Retinal pigment epithelial cell (primary cell): ENCODE measurements at regions not wholly inside any gene's neighbourhood (a gene's known extent, or its start where the extent isn't known, plus 50 kb on each side); places are given as distances from the start of the nearest gene placed in this dataset.

Experiments used
- DNase-seq: peaks from one replicate; pipeline ENCODE4 v3.0.0-alpha.2; 2010; ENCODE audit warnings: low read depth
- H3K4me3 ChIP-seq: 2 replicates; pipeline ENCODE4 v1.5.1; 2011; ENCODE audit warnings: mild to moderate bottlenecking, low read length, control low read depth, moderate library complexity
- CTCF ChIP-seq: conservative IDR thresholded peaks from 2 replicates; pipeline ENCODE4 v1.5.1; 2011; ENCODE audit warnings: low read depth, low read length, control low read depth, inconsistent platforms

DNA sequence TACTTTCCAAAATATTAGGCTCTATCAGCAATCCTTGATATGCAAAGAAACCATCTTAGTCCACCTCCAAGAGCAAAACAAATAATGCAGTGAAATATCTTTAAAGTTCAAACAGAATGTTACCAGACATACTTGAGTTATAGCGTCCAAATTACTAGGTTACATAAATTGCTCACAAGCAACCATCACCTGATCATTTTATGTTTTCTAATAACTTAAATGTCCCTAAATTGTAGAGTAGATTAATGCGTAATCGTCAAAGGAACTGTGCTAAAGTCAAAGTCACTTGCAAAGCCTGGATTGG lies 350.6 kb upstream of the ARGLU1 start:
- no peak overlapping the region for H3K4me3 ChIP-seq
- DNase-seq: no peak
- TF ChIP-seq CTCF: no peak

GRCh38 chr13:106917673-106918556 lies 350.0 kb upstream of the ARGLU1 start:
- H3K4me3 ChIP-seq: peak overlapping the region; percentile 68
- TF ChIP-seq CTCF: peak; percentile 95
- no peak for DNase-seq

GRCh38 chr13:106917024-106917571 lies 349.2 kb upstream of the ARGLU1 start:
- H3K4me3 ChIP-seq: no peak overlapping the region
- DNase-seq: no peak

GRCh38 chr13:106916329-106916976 lies 348.5 kb upstream of the ARGLU1 start:
- H3K4me3 ChIP-seq: no peak overlapping the region
- DNase-seq: no peak
- TF ChIP-seq CTCF: no peak

More at GRCh38 chr13:106917024-106917571, 349.2 kb upstream of the ARGLU1 start:
- no peak for TF ChIP-seq CTCF

DNA sequence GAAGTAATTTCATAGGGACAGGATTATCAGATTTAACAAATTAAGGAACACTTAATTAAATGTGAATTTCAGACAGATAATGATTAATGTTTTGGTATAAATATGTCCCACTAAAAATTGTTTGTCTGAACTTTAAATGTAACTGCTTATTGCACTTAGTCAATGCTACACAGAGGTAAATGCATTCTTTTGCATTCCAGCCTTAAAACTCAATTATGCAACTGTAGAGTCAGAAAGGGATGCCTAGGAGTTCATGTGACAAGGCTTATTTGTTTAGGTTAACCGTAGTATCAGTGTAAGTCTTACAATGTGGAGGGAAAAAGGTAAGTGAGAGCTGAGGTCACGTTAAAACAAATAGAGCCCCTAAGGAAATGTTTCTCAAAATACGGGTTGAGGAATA lies 347.2 kb upstream of the ARGLU1 start:
- DNase-seq: no peak
- no peak for TF ChIP-seq CTCF
- H3K4me3 ChIP-seq: no peak overlapping the region

DNA sequence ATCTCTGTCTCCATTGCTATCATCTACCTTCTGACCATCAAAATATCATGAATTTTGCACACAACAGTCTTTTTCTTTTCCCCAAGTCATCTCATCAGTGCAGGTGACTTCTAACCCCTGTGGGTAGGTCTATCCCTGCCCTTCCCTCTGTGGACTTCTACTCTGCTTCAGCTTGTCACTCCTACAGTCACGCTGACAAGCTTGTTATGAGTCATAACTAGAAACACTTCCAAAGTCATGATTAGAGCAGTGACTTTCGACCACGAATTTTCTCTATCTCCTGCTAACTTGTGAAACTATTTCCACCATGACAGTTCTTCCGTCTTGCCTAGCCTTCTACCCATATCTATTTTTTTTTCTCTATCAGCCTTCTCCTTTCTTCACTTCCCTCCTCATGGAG lies 343.7 kb upstream of the ARGLU1 start:
- no peak for TF ChIP-seq CTCF
- no peak overlapping the region for H3K4me3 ChIP-seq
- DNase-seq: no peak
